NCI-H1436 treated with DMSO at 0.1 percent for 48 hours (cell line): ENCODE measurements at regions not wholly inside any gene's neighbourhood (a gene's known extent, or its start where the extent isn't known, plus 50 kb on each side); places are given as distances from the start of the nearest gene placed in this dataset.
"Not testable (repeated sequence)": the region's sequence is repeated elsewhere in the genome, so short reads cannot be mapped to it uniquely, and the experiment has no call there.

Experiments used
- DNase-seq: peaks from one replicate; lab custom pipeline; 2025; lab: John Stamatoyannopoulos, UW

GRCh38 chr2:66103581-66103980 lies 331.3 kb upstream of the MEIS1 start:
- DNase-seq: no peak

- DNase-seq: peak; percentile 32
These were observed 333.7 kb upstream of the MEIS1 start for GRCh38 chr2:66101206-66101605.

- no peak for DNase-seq
These were observed 339.0 kb upstream of the MEIS1 start for GRCh38 chr2:66095820-66096345.

GRCh38 chr2:66094689-66095088 lies 340.2 kb upstream of the MEIS1 start:
- not testable (repeated sequence) for DNase-seq

GRCh38 chr2:66093371-66093770 lies 341.6 kb upstream of the MEIS1 start:
- no peak for DNase-seq

GRCh38 chr2:66084948-66085590 lies 349.9 kb upstream of the MEIS1 start:
- DNase-seq: no peak

- DNase-seq: no peak
These were observed 352.3 kb upstream of the MEIS1 start for GRCh38 chr2:66082581-66082980.

- no peak for DNase-seq
These were observed 354.8 kb upstream of the MEIS1 start for GRCh38 chr2:66080127-66080526.

- DNase-seq: no peak
These were observed 361.8 kb upstream of the MEIS1 start for GRCh38 chr2:66073172-66073571.

GRCh38 chr2:66070721-66071602 lies 364.0 kb upstream of the MEIS1 start:
- DNase-seq: no peak

- no peak for DNase-seq
These were observed 364.8 kb upstream of the MEIS1 start for GRCh38 chr2:66069937-66070720.

- DNase-seq: no peak
These were observed 368.9 kb upstream of the MEIS1 start for GRCh38 chr2:66066032-66066431.

GRCh38 chr2:66059332-66059731 lies 375.6 kb upstream of the MEIS1 start:
- DNase-seq: no peak

- no peak for DNase-seq
These were observed 376.2 kb upstream of the MEIS1 start for GRCh38 chr2:66058675-66059074.

GRCh38 chr2:66057844-66058243 lies 377.1 kb upstream of the MEIS1 start:
- DNase-seq: no peak

GRCh38 chr2:66050392-66050791 lies 384.5 kb upstream of the MEIS1 start:
- no peak for DNase-seq

- DNase-seq: no peak
These were observed 386.3 kb upstream of the MEIS1 start for GRCh38 chr2:66048667-66049066.

GRCh38 chr2:66041902-66042657 lies 392.8 kb upstream of the MEIS1 start:
- DNase-seq: no peak

GRCh38 chr2:66036948-66037347 lies 398.0 kb upstream of the MEIS1 start:
- DNase-seq: no peak

GRCh38 chr2:66034467-66034866 lies 400.5 kb upstream of the MEIS1 start:
- DNase-seq: no peak

GRCh38 chr2:66032226-66032775 lies 402.6 kb upstream of the MEIS1 start:
- no peak for DNase-seq
